ENCODE measurements at regions not wholly inside any gene's neighbourhood (a gene's known extent, or its start where the extent isn't known, plus 50 kb on each side); places are given as distances from the start of the nearest gene placed in this dataset.

- no peak for DNase-seq
- no peak for ATAC-seq (ENCODE audit: insufficient read depth, low read depth)
- TF ChIP-seq EZH2 (IDR thresholded peaks at IDR 0.05; ENCODE audit: borderline replicate concordance, low read depth, low read length, severe bottlenecking): no peak
- no peak for TF ChIP-seq CTCF (IDR thresholded peaks at IDR 0.05; ENCODE audit: borderline replicate concordance, extremely low read depth, low read length, poor library complexity, severe bottlenecking)
- Histone ChIP-seq H3K27me3 (ENCODE audit: insufficient read depth, low read length, poor library complexity) (no peaks in the 10 kb centered on the region), H3K9ac (ENCODE audit: low read depth, low read length) (no peak overlapping the region), H2AFZ (ENCODE audit: low read depth, low read length) (no peak overlapping the region), H3K27ac (ENCODE audit: low read length) (no peak overlapping the region), H4K20me1 (ENCODE audit: insufficient read depth, low read length) (no peaks in the 10 kb centered on the region), H3K36me3 (ENCODE audit: insufficient read depth, low read length) (no peaks in the 10 kb centered on the region), H3K9me3 (ENCODE audit: insufficient read depth, low read length, severe bottlenecking) (no peaks in the 10 kb centered on the region), H3K4me1 (ENCODE audit: insufficient read depth, low read length) (no peaks in the 10 kb centered on the region), H3K4me3 (ENCODE audit: low read depth in 1 of 2, low read length in 2 of 2) (no peak overlapping the region), H3K79me2 (ENCODE audit: insufficient read depth, low read length) (no peaks in the 10 kb centered on the region), H3K4me2 (ENCODE audit: insufficient read depth, low read length) (no peak overlapping the region)
These were observed 618.8 kb downstream of the SOCS6 start for GRCh38 chr18:70907673-70908072.

- H3K79me2 ChIP-seq (ENCODE audit: insufficient read depth, low read length): no peaks in the 10 kb centered on the region
- ATAC-seq (ENCODE audit: insufficient read depth, low read depth) (no peak), DNase-seq (no peak)
- no peaks in the 10 kb centered on the region for H4K20me1 ChIP-seq (ENCODE audit: insufficient read depth, low read length)
- H3K4me2 ChIP-seq (ENCODE audit: insufficient read depth, low read length): no peak overlapping the region
- no peak overlapping the region for H2AFZ ChIP-seq (ENCODE audit: low read depth, low read length)
- no peaks in the 10 kb centered on the region for H3K9me3 ChIP-seq (ENCODE audit: insufficient read depth, low read length, severe bottlenecking)
- H3K27me3 ChIP-seq (ENCODE audit: insufficient read depth, low read length, poor library complexity): no peaks in the 10 kb centered on the region
- H3K4me1 ChIP-seq (ENCODE audit: insufficient read depth, low read length): no peaks in the 10 kb centered on the region
- no peaks in the 10 kb centered on the region for H3K36me3 ChIP-seq (ENCODE audit: insufficient read depth, low read length)
- H3K4me3 ChIP-seq (ENCODE audit: low read depth in 1 of 2, low read length in 2 of 2): no peak overlapping the region
- H3K9ac ChIP-seq (ENCODE audit: low read depth, low read length): no peak overlapping the region
- TF ChIP-seq EZH2 (IDR thresholded peaks at IDR 0.05; ENCODE audit: borderline replicate concordance, low read depth, low read length, severe bottlenecking): no peak
- no peak for TF ChIP-seq CTCF (IDR thresholded peaks at IDR 0.05; ENCODE audit: borderline replicate concordance, extremely low read depth, low read length, poor library complexity, severe bottlenecking)
- H3K27ac ChIP-seq (ENCODE audit: low read length): no peak overlapping the region
These were observed 603.5 kb downstream of the SOCS6 start for GRCh38 chr18:70892381-70892780.

- no peak overlapping the region for H3K27ac ChIP-seq (ENCODE audit: low read length)
- no peak overlapping the region for H3K9ac ChIP-seq (ENCODE audit: low read depth, low read length)
- H3K4me3 ChIP-seq (ENCODE audit: low read depth in 1 of 2, low read length in 2 of 2): no peak overlapping the region
- H3K4me1 ChIP-seq (ENCODE audit: insufficient read depth, low read length): no peaks in the 10 kb centered on the region
- no peak for TF ChIP-seq EZH2 (IDR thresholded peaks at IDR 0.05; ENCODE audit: borderline replicate concordance, low read depth, low read length, severe bottlenecking)
- no peak for TF ChIP-seq CTCF (IDR thresholded peaks at IDR 0.05; ENCODE audit: borderline replicate concordance, extremely low read depth, low read length, poor library complexity, severe bottlenecking)
- ATAC-seq (ENCODE audit: insufficient read depth, low read depth) (no peak), DNase-seq (no peak)
- H4K20me1 ChIP-seq (ENCODE audit: insufficient read depth, low read length): no peaks in the 10 kb centered on the region
- H3K4me2 ChIP-seq (ENCODE audit: insufficient read depth, low read length): no peak overlapping the region
- H2AFZ ChIP-seq (ENCODE audit: low read depth, low read length): no peak overlapping the region
- no peaks in the 10 kb centered on the region for H3K27me3 ChIP-seq (ENCODE audit: insufficient read depth, low read length, poor library complexity)
- no peaks in the 10 kb centered on the region for H3K79me2 ChIP-seq (ENCODE audit: insufficient read depth, low read length)
- H3K36me3 ChIP-seq (ENCODE audit: insufficient read depth, low read length): no peaks in the 10 kb centered on the region
- no peaks in the 10 kb centered on the region for H3K9me3 ChIP-seq (ENCODE audit: insufficient read depth, low read length, severe bottlenecking)
These were observed 581.4 kb downstream of the SOCS6 start for GRCh38 chr18:70870292-70870691.

- no peak for TF ChIP-seq CTCF (IDR thresholded peaks at IDR 0.05; ENCODE audit: borderline replicate concordance, extremely low read depth, low read length, poor library complexity, severe bottlenecking)
- no peak for TF ChIP-seq EZH2 (IDR thresholded peaks at IDR 0.05; ENCODE audit: borderline replicate concordance, low read depth, low read length, severe bottlenecking)
- H3K9me3 ChIP-seq (ENCODE audit: insufficient read depth, low read length, severe bottlenecking): no peaks in the 10 kb centered on the region
- H3K4me1 ChIP-seq (ENCODE audit: insufficient read depth, low read length): no peaks in the 10 kb centered on the region
- H3K27me3 ChIP-seq (ENCODE audit: insufficient read depth, low read length, poor library complexity): no peaks in the 10 kb centered on the region
- no peak overlapping the region for H3K4me3 ChIP-seq (ENCODE audit: low read depth in 1 of 2, low read length in 2 of 2)
- H2AFZ ChIP-seq (ENCODE audit: low read depth, low read length): no peak overlapping the region
- H3K79me2 ChIP-seq (ENCODE audit: insufficient read depth, low read length): no peaks in the 10 kb centered on the region
- ATAC-seq (ENCODE audit: insufficient read depth, low read depth) (no peak), DNase-seq (no peak)
- H3K27ac ChIP-seq (ENCODE audit: low read length): no peak overlapping the region
- H3K9ac ChIP-seq (ENCODE audit: low read depth, low read length): no peak overlapping the region
- H3K36me3 ChIP-seq (ENCODE audit: insufficient read depth, low read length): no peaks in the 10 kb centered on the region
- H3K4me2 ChIP-seq (ENCODE audit: insufficient read depth, low read length): no peak overlapping the region
- no peaks in the 10 kb centered on the region for H4K20me1 ChIP-seq (ENCODE audit: insufficient read depth, low read length)
These were observed 559.5 kb downstream of the SOCS6 start for GRCh38 chr18:70848329-70848728.
